HEK293 (cell line): ENCODE measurements at regions not wholly inside any gene's neighbourhood (a gene's known extent, or its start where the extent isn't known, plus 50 kb on each side); places are given as distances from the start of the nearest gene placed in this dataset.

Source experiments
- CTCF ChIA-PET: fragments of 350-600 bp; formaldehyde crosslinking; extraction: SDS; loops from one replicate; lab custom pipeline; 2021; ENCODE audit warnings: antibody characterized with exemption; lab: Yijun Ruan, JAX
- POLR2A ChIA-PET: fragments of 300-600 bp; formaldehyde crosslinking; extraction: SDS; loops from one replicate; lab custom pipeline; 2020; ENCODE audit warnings: antibody characterized with exemption, inconsistent platforms; lab: Yijun Ruan, JAX
- H3K27ac ChIP-seq: fragments of 200-500 bp; sonication (Bioruptor generic); 2 replicates; pipeline ENCODE4 v1.5.1; 2014; ENCODE audit warnings: low read depth, low read length, control low read depth, inconsistent platforms; ENCODE audit errors: extremely low read depth
- H3K36me3 ChIP-seq, 2 experiments: fragments of 200-500 bp in 1 of 2; sonication (Bioruptor generic) in 1 of 2; 1 replicate in 1 of 2; 2 replicates in 1 of 2; pipeline ENCODE4 v1.5.1; 2014 to 2017; ENCODE audit warnings: inconsistent platforms in 2 of 2, low read length in 2 of 2; ENCODE audit not compliant: control insufficient read depth in 2 of 2, insufficient read depth in 1 of 2
- H3K4me1 ChIP-seq: fragments of 200-500 bp; sonication (Bioruptor generic); 2 replicates; pipeline ENCODE4 v1.5.1; 2014; ENCODE audit warnings: mild to moderate bottlenecking, low read length, inconsistent platforms; ENCODE audit not compliant: control insufficient read depth, insufficient read depth
- H3K4me3 ChIP-seq: 2 replicates; pipeline ENCODE4 v1.5.1; 2011; ENCODE audit warnings: low read depth, mild to moderate bottlenecking, control low read depth, low read length, moderate library complexity
- H3K9me3 ChIP-seq: fragments of 200-500 bp; sonication (Bioruptor generic); 2 replicates; pipeline ENCODE4 v1.5.1; 2014; ENCODE audit warnings: low read depth, low read length, inconsistent platforms; ENCODE audit not compliant: control insufficient read depth, insufficient read depth
- IKZF3 ChIP-seq: fragments of 450-650 bp; IDR thresholded peaks from 2 replicates; pipeline ENCODE4 v1.5.0; 2018; ENCODE audit warnings: missing biosample characterization, mild to moderate bottlenecking, missing genetic modification characterization, moderate library complexity
- SETDB1 ChIP-seq: IDR thresholded peaks from one replicate; pipeline ENCODE4 v1.6.1; 2017; ENCODE audit warnings: mild to moderate bottlenecking, low read length, moderate library complexity, mixed read lengths; ENCODE audit not compliant: insufficient read length
- SP7 ChIP-seq: fragments of 450-650 bp; formaldehyde crosslinking; IDR thresholded peaks from 2 replicates; pipeline ENCODE4 v1.5.1; 2016; ENCODE audit warnings: missing biosample characterization, missing genetic modification characterization
- YY2 ChIP-seq: fragments of 450-650 bp; formaldehyde crosslinking; IDR thresholded peaks from 2 replicates; pipeline ENCODE4 v1.5.1; 2016; ENCODE audit warnings: missing biosample characterization, missing genetic modification characterization
- ZBTB1 ChIP-seq: fragments of 450-650 bp; formaldehyde crosslinking; IDR thresholded peaks from 2 replicates; pipeline ENCODE4 v1.5.1; 2016; ENCODE audit warnings: missing biosample characterization, missing genetic modification characterization
- ZBTB20 ChIP-seq: fragments of 450-650 bp; formaldehyde crosslinking; IDR thresholded peaks from 2 replicates; pipeline ENCODE4 v1.5.1; 2016; ENCODE audit warnings: missing biosample characterization, missing genetic modification characterization
- ZBTB21 ChIP-seq: fragments of 450-650 bp; formaldehyde crosslinking; IDR thresholded peaks from 2 replicates; pipeline ENCODE4 v1.5.1; 2017; ENCODE audit warnings: missing biosample characterization, missing genetic modification characterization
- ZBTB48 ChIP-seq: fragments of 450-650 bp; formaldehyde crosslinking; IDR thresholded peaks from 2 replicates; pipeline ENCODE4 v1.5.1; 2016; ENCODE audit warnings: missing biosample characterization, missing genetic modification characterization
- ZNF146 ChIP-seq: fragments of 450-650 bp; formaldehyde crosslinking; IDR thresholded peaks from 2 replicates; pipeline ENCODE4 v1.5.1; 2016; ENCODE audit warnings: missing biosample characterization, missing genetic modification characterization
- ZNF157 ChIP-seq: fragments of 450-650 bp; formaldehyde crosslinking; IDR thresholded peaks from 2 replicates; pipeline ENCODE4 v1.5.1; 2016; ENCODE audit warnings: missing biosample characterization, missing genetic modification characterization
- ZNF175 ChIP-seq: fragments of 450-650 bp; formaldehyde crosslinking; IDR thresholded peaks from 2 replicates; pipeline ENCODE4 v1.5.1; 2016; ENCODE audit warnings: missing biosample characterization, missing genetic modification characterization
- ZNF324 ChIP-seq: fragments of 450-650 bp; formaldehyde crosslinking; IDR thresholded peaks from 2 replicates; pipeline ENCODE4 v1.5.1; 2016; ENCODE audit warnings: missing biosample characterization, missing genetic modification characterization
- ZNF341 ChIP-seq: fragments of 450-650 bp; formaldehyde crosslinking; IDR thresholded peaks from 2 replicates; pipeline ENCODE4; 2016; ENCODE audit warnings: low read depth, missing biosample characterization, missing genetic modification characterization
- ZNF585B ChIP-seq: fragments of 450-650 bp; formaldehyde crosslinking; IDR thresholded peaks from 2 replicates; pipeline ENCODE4 v1.5.1; 2016; ENCODE audit warnings: missing biosample characterization, missing genetic modification characterization
- ZNF621 ChIP-seq: fragments of 450-650 bp; formaldehyde crosslinking; IDR thresholded peaks from 2 replicates; pipeline ENCODE4 v1.5.1; 2017; ENCODE audit warnings: missing biosample characterization, missing genetic modification characterization
- ZNF660 ChIP-seq: fragments of 450-650 bp; IDR thresholded peaks from 2 replicates; pipeline ENCODE4 v1.5.1; 2018; ENCODE audit warnings: missing biosample characterization, mild to moderate bottlenecking, missing genetic modification characterization
- ZNF664 ChIP-seq: fragments of 450-650 bp; formaldehyde crosslinking; IDR thresholded peaks from 2 replicates; pipeline ENCODE4 v1.5.1; 2016; ENCODE audit warnings: missing biosample characterization, missing genetic modification characterization
- ZNF707 ChIP-seq: fragments of 450-650 bp; formaldehyde crosslinking; IDR thresholded peaks from 2 replicates; pipeline ENCODE4 v1.5.1; 2016; ENCODE audit warnings: missing biosample characterization, missing genetic modification characterization
- ZNF76 ChIP-seq: fragments of 450-650 bp; formaldehyde crosslinking; IDR thresholded peaks from 2 replicates; pipeline ENCODE4; 2016; ENCODE audit warnings: low read depth, missing biosample characterization, missing genetic modification characterization, borderline replicate concordance
- ZNF777 ChIP-seq: fragments of 450-650 bp; formaldehyde crosslinking; IDR thresholded peaks from 2 replicates; pipeline ENCODE4 v1.5.1; 2017; ENCODE audit warnings: missing biosample characterization, missing genetic modification characterization, borderline replicate concordance
- TF ChIP-seq, protein P1 (sequence below): fragments of 450-650 bp; formaldehyde crosslinking; IDR thresholded peaks from 2 replicates; pipeline ENCODE4 v1.5.1; 2016; ENCODE audit warnings: missing biosample characterization, missing genetic modification characterization
- TF ChIP-seq, protein P2 (sequence below): fragments of 450-650 bp; formaldehyde crosslinking; optimal IDR thresholded peaks from 2 replicates; pipeline ENCODE3; 2016; ENCODE audit warnings: missing biosample characterization, mild to moderate bottlenecking, missing genetic modification characterization
- TF ChIP-seq, protein P3 (sequence below): fragments of 450-650 bp; formaldehyde crosslinking; IDR thresholded peaks from 2 replicates; pipeline ENCODE4 v1.5.1; 2016; ENCODE audit warnings: missing biosample characterization, missing genetic modification characterization
- TF ChIP-seq, protein P4 (sequence below): fragments of 450-650 bp; formaldehyde crosslinking; IDR thresholded peaks from 2 replicates; pipeline ENCODE4 v1.5.1; 2016; ENCODE audit warnings: missing biosample characterization, missing genetic modification characterization, borderline replicate concordance
- TF ChIP-seq, protein P5 (sequence below): fragments of 450-650 bp; formaldehyde crosslinking; IDR thresholded peaks from 2 replicates; pipeline ENCODE4 v1.5.1; 2016; ENCODE audit warnings: missing biosample characterization, missing genetic modification characterization

DNA sequence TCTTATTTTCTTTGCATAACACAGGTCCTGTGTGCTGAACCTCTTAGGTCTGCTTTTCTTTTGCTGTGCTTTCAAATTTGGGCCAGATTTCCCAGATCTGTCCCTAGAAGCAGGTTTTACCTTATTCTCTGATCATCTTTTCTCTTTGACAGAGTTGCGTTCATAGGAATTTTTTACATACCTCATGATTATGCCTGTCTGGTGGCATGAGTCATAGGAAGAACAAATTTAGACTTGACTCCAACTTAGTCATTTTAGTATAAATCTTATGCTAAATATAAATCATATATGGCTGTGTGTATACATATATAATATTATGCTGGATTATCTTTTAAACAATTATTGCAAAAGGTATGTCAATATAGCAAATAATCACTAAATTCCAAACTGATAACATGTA lies 1038.9 kb downstream of the GRM8 start (continued):
- TF ChIP-seq, protein P1, sequence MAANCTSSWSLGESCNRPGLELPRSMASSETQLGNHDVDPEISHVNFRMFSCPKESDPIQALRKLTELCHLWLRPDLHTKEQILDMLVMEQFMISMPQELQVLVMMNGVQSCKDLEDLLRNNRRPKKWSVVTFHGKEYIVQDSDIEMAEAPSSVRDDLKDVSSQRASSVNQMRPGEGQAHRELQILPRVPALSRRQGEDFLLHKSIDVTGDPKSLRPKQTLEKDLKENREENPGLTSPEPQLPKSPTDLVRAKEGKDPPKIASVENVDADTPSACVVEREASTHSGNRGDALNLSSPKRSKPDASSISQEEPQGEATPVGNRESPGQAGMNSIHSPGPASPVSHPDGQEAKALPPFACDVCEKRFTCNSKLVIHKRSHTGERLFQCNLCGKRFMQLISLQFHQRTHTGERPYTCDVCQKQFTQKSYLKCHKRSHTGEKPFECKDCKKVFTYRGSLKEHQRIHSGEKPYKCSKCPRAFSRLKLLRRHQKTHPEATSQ (tag by site-specific recombination), result no peak
- TF ChIP-seq ZNF175, result no peak
- no peak for TF ChIP-seq ZNF76 (tag by site-specific recombination)
- no peak for TF ChIP-seq YY2 (tag by site-specific recombination)
- TF ChIP-seq, protein P2, sequence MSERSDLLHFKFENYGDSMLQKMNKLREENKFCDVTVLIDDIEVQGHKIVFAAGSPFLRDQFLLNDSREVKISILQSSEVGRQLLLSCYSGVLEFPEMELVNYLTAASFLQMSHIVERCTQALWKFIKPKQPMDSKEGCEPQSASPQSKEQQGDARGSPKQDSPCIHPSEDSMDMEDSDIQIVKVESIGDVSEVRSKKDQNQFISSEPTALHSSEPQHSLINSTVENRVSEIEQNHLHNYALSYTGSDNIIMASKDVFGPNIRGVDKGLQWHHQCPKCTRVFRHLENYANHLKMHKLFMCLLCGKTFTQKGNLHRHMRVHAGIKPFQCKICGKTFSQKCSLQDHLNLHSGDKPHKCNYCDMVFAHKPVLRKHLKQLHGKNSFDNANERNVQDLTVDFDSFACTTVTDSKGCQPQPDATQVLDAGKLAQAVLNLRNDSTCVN (tag by site-specific recombination), result no peak

DNA sequence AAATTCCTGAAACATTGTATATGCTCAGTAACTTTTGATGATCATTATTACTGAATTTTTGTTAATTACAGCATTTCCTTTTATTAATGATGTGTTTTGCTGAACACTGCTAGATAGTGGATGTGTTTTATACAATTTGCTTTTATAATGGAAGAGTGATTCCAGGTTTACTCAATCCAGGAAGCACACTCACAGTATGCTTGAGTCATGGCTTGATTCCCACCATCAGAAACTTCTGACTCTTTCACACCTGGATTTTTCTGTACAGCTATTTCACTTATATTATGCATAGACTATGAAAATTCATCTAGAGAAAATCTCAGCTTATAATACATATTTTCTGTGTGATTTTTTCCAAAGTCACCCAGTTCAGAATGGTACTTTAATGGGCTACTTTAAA lies 1040.9 kb downstream of the GRM8 start:
- H3K4me3 ChIP-seq, result no peak overlapping the region

More for the DNA sequence above, 1040.9 kb downstream of the GRM8 start:
- H3K36me3 ChIP-seq, result no peaks in the 10 kb centered on the region
- no peaks in the 10 kb centered on the region for H3K9me3 ChIP-seq
- H3K4me1 ChIP-seq, result no peaks in the 10 kb centered on the region
- no peak overlapping the region for H3K27ac ChIP-seq
- POLR2A ChIA-PET, result no interaction called here
- CTCF ChIA-PET, result no interaction called here
- TF ChIP-seq ZNF146, result no peak
- no peak for TF ChIP-seq ZBTB48 (tag by site-specific recombination)
- no peak for TF ChIP-seq IKZF3
- TF ChIP-seq, protein P3, sequence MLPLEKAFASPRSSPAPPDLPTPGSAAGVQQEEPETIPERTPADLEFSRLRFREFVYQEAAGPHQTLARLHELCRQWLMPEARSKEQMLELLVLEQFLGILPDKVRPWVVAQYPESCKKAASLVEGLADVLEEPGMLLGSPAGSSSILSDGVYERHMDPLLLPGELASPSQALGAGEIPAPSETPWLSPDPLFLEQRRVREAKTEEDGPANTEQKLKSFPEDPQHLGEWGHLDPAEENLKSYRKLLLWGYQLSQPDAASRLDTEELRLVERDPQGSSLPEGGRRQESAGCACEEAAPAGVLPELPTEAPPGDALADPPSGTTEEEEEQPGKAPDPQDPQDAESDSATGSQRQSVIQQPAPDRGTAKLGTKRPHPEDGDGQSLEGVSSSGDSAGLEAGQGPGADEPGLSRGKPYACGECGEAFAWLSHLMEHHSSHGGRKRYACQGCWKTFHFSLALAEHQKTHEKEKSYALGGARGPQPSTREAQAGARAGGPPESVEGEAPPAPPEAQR (tag by site-specific recombination), result no peak
- no peak for TF ChIP-seq SP7 (tag by site-specific recombination)
- no peak for TF ChIP-seq ZNF157 (tag by site-specific recombination)
- TF ChIP-seq, protein P4, sequence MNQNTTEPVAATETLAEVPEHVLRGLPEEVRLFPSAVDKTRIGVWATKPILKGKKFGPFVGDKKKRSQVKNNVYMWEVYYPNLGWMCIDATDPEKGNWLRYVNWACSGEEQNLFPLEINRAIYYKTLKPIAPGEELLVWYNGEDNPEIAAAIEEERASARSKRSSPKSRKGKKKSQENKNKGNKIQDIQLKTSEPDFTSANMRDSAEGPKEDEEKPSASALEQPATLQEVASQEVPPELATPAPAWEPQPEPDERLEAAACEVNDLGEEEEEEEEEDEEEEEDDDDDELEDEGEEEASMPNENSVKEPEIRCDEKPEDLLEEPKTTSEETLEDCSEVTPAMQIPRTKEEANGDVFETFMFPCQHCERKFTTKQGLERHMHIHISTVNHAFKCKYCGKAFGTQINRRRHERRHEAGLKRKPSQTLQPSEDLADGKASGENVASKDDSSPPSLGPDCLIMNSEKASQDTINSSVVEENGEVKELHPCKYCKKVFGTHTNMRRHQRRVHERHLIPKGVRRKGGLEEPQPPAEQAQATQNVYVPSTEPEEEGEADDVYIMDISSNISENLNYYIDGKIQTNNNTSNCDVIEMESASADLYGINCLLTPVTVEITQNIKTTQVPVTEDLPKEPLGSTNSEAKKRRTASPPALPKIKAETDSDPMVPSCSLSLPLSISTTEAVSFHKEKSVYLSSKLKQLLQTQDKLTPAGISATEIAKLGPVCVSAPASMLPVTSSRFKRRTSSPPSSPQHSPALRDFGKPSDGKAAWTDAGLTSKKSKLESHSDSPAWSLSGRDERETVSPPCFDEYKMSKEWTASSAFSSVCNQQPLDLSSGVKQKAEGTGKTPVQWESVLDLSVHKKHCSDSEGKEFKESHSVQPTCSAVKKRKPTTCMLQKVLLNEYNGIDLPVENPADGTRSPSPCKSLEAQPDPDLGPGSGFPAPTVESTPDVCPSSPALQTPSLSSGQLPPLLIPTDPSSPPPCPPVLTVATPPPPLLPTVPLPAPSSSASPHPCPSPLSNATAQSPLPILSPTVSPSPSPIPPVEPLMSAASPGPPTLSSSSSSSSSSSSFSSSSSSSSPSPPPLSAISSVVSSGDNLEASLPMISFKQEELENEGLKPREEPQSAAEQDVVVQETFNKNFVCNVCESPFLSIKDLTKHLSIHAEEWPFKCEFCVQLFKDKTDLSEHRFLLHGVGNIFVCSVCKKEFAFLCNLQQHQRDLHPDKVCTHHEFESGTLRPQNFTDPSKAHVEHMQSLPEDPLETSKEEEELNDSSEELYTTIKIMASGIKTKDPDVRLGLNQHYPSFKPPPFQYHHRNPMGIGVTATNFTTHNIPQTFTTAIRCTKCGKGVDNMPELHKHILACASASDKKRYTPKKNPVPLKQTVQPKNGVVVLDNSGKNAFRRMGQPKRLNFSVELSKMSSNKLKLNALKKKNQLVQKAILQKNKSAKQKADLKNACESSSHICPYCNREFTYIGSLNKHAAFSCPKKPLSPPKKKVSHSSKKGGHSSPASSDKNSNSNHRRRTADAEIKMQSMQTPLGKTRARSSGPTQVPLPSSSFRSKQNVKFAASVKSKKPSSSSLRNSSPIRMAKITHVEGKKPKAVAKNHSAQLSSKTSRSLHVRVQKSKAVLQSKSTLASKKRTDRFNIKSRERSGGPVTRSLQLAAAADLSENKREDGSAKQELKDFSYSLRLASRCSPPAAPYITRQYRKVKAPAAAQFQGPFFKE (tag by site-specific recombination), result no peak
- TF ChIP-seq ZBTB20 (tag by site-specific recombination), result no peak
- TF ChIP-seq ZNF585B (tag by site-specific recombination), result no peak
- no peak for TF ChIP-seq ZBTB21 (tag by site-specific recombination)
- no peak for TF ChIP-seq ZNF707 (tag by site-specific recombination)
- TF ChIP-seq ZNF660 (tag by site-specific recombination), result no peak
- TF ChIP-seq ZNF324 (tag by site-specific recombination), result no peak
- TF ChIP-seq ZNF341, result no peak
- no peak for TF ChIP-seq ZBTB1 (tag by site-specific recombination)
- no peak for TF ChIP-seq ZNF777 (tag by site-specific recombination)
- no peak for TF ChIP-seq ZNF664 (tag by site-specific recombination)
- TF ChIP-seq SETDB1, result no peak
- TF ChIP-seq ZNF621 (tag by site-specific recombination), result no peak
- TF ChIP-seq, protein P5, sequence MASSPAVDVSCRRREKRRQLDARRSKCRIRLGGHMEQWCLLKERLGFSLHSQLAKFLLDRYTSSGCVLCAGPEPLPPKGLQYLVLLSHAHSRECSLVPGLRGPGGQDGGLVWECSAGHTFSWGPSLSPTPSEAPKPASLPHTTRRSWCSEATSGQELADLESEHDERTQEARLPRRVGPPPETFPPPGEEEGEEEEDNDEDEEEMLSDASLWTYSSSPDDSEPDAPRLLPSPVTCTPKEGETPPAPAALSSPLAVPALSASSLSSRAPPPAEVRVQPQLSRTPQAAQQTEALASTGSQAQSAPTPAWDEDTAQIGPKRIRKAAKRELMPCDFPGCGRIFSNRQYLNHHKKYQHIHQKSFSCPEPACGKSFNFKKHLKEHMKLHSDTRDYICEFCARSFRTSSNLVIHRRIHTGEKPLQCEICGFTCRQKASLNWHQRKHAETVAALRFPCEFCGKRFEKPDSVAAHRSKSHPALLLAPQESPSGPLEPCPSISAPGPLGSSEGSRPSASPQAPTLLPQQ (tag by site-specific recombination), result no peak
